HCT116 (cell line): ENCODE measurements at regions not wholly inside any gene's neighbourhood (a gene's known extent, or its start where the extent isn't known, plus 50 kb on each side); places are given as distances from the start of the nearest gene placed in this dataset.

Experiments used
- CEBPB ChIP-seq: IDR thresholded peaks from 2 replicates; pipeline ENCODE4 v1.6.1; 2012; ENCODE audit warnings: low read depth
- ELF1 ChIP-seq: IDR thresholded peaks from 2 replicates; pipeline ENCODE4 v1.6.1; 2012; ENCODE audit warnings: low read depth, borderline replicate concordance
- EZH2 ChIP-seq: fragments of 200-600 bp; sonication (generic); IDR thresholded peaks from 2 replicates; pipeline ENCODE4 v1.6.1; 2017; ENCODE audit warnings: antibody characterized with exemption, mixed run types
- EZH2phosphoT487 ChIP-seq: fragments of 200-600 bp; IDR thresholded peaks from 2 replicates; pipeline ENCODE4 v1.6.1; 2018; ENCODE audit warnings: antibody characterized with exemption, borderline replicate concordance
- POLR2A ChIP-seq: IDR thresholded peaks from 2 replicates; pipeline ENCODE4 v1.7.0; 2011; ENCODE audit warnings: borderline replicate concordance; ENCODE audit not compliant: insufficient read depth, insufficient read length; ENCODE audit errors: extremely low read depth
- POLR2AphosphoS5 ChIP-seq: IDR thresholded peaks from 2 replicates; pipeline ENCODE4 v1.6.1; 2011; ENCODE audit warnings: mild to moderate bottlenecking, low read depth, low read length, moderate library complexity
- RAD21 ChIP-seq: IDR thresholded peaks from 2 replicates; pipeline ENCODE4 v1.6.1; 2012; ENCODE audit warnings: low read depth, mild to moderate bottlenecking
- SP1 ChIP-seq: IDR thresholded peaks from 2 replicates; pipeline ENCODE4 v1.6.1; 2012; ENCODE audit warnings: low read depth
- ZNF274 ChIP-seq: fragments of 200-500 bp; sonication (Bioruptor generic); IDR thresholded peaks from 2 replicates; pipeline ENCODE4 v1.6.1; 2014; ENCODE audit warnings: mild to moderate bottlenecking, low read depth, low read length, inconsistent platforms
- TF ChIP-seq, protein P1 (sequence below), 3 experiments: fragments of 200-600 bp in 1 of 3; sonication (generic) in 1 of 3; IDR thresholded peaks in 2 of 3; conservative IDR thresholded peaks in 1 of 3; 2 replicates each; pipeline ENCODE4 v1.5.1; 2012 to 2017; ENCODE audit warnings: low read depth in 2 of 3, low read length in 2 of 3, antibody characterized with exemption in 1 of 3, borderline replicate concordance in 1 of 3, control low read depth in 1 of 3, mild to moderate bottlenecking in 1 of 3, mixed read lengths in 1 of 3, mixed run types in 1 of 3, moderate library complexity in 1 of 3; ENCODE audit not compliant: insufficient read depth in 1 of 3
- TF ChIP-seq, protein P2 (sequence below): IDR thresholded peaks from 2 replicates; pipeline ENCODE4 v1.6.1; 2012
- TF ChIP-seq, protein P3 (sequence below): IDR thresholded peaks from 2 replicates; pipeline ENCODE4 v1.6.1; 2012

DNA sequence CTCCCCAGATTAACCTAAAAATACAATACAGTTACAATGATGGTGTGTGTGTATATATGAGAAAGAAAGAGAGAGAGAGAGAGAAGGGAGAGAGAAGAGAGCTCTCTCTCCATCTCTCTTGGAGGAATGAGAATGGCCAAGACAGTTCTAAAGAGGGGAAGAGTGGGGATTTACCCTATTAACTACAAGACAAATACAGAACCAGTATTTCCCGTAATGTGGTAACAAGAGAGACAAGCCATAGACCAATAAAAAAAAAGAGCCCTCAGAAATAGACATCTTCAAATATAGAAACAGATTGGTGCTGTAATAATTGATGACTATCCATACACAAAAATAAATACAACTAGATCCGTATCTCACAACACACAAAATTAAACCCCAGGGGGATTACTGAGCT, 87.0 kb downstream of the NSMCE3 start:
- no peak for TF ChIP-seq POLR2A
- TF ChIP-seq, protein P1, sequence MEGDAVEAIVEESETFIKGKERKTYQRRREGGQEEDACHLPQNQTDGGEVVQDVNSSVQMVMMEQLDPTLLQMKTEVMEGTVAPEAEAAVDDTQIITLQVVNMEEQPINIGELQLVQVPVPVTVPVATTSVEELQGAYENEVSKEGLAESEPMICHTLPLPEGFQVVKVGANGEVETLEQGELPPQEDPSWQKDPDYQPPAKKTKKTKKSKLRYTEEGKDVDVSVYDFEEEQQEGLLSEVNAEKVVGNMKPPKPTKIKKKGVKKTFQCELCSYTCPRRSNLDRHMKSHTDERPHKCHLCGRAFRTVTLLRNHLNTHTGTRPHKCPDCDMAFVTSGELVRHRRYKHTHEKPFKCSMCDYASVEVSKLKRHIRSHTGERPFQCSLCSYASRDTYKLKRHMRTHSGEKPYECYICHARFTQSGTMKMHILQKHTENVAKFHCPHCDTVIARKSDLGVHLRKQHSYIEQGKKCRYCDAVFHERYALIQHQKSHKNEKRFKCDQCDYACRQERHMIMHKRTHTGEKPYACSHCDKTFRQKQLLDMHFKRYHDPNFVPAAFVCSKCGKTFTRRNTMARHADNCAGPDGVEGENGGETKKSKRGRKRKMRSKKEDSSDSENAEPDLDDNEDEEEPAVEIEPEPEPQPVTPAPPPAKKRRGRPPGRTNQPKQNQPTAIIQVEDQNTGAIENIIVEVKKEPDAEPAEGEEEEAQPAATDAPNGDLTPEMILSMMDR (IDR thresholded peaks at IDR 0.05 in 2 of 3, conservative IDR thresholded peaks at IDR 0.05 in 1 of 3; ENCODE audit: borderline replicate concordance in 1 of 3, insufficient read depth in 1 of 3, low read depth in 2 of 3, low read length in 2 of 3) = no peak
- no peak for TF ChIP-seq RAD21
- TF ChIP-seq CEBPB = no peak
- no peak for TF ChIP-seq EZH2phosphoT487
- TF ChIP-seq, protein P2, sequence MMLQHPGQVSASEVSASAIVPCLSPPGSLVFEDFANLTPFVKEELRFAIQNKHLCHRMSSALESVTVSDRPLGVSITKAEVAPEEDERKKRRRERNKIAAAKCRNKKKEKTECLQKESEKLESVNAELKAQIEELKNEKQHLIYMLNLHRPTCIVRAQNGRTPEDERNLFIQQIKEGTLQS = no peak
- TF ChIP-seq EZH2 = no peak
- no peak for TF ChIP-seq POLR2AphosphoS5
- TF ChIP-seq ZNF274 = no peak
- TF ChIP-seq ELF1 = no peak
- no peak for TF ChIP-seq SP1
- TF ChIP-seq, protein P3, sequence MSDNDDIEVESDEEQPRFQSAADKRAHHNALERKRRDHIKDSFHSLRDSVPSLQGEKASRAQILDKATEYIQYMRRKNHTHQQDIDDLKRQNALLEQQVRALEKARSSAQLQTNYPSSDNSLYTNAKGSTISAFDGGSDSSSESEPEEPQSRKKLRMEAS = no peak
